ENCODE measurements at regions not wholly inside any gene's neighbourhood (a gene's known extent, or its start where the extent isn't known, plus 50 kb on each side); places are given as distances from the start of the nearest gene placed in this dataset.
"Not testable (repeated sequence)": the region's sequence is repeated elsewhere in the genome, so short reads cannot be mapped to it uniquely, and the experiment has no call there.

GRCh38 chr6:159521962-159522361 is 171.1 kb downstream of the SOD2 start:
- TF ChIP-seq POLR2A (IDR thresholded peaks at IDR 0.05) (no peak), CTCF (IDR thresholded peaks at IDR 0.05) (no peak)
- H3K27ac ChIP-seq: no peak overlapping the region
- H3K36me3 ChIP-seq: no peaks in the 10 kb centered on the region
- no peaks in the 10 kb centered on the region for H3K4me1 ChIP-seq
- H3K4me3 ChIP-seq: no peak overlapping the region
- intact Hi-C loops (cut with DNase I): no loop called here
- no peak for DNase-seq
- H3K27me3 ChIP-seq: no peaks in the 10 kb centered on the region
- H3K9me3 ChIP-seq: no peaks in the 10 kb centered on the region

DNA sequence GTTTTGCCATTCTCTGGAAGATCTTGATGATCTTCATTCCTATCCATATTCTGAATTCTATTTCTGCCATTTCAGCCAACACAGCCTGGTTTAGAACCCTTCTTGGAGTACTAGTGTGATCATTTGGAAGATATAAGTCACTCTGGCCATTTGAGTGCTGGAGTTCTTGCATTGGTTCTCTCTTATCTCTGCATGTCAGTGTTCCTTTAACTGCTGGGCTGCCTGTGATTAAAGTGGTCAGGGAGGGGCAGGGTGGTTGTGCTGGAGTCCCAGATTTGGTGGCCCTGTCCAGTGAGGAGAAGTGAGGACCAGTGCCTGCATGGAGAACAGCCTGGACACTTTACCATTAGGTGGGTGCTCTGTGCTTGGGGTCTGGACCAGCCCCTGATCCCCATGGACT is 173.0 kb downstream of the SOD2 start:
- intact Hi-C loops (cut with DNase I): no loop called here

GRCh38 chr6:159515811-159516210 is 177.2 kb downstream of the SOD2 start:
- H3K4me3 ChIP-seq; H3K4me1 ChIP-seq; intact Hi-C loops (cut with DNase I); H3K9me3 ChIP-seq; H3K27ac ChIP-seq; H3K36me3 ChIP-seq; DNase-seq; H3K27me3 ChIP-seq: not testable (repeated sequence)
- 85 to 92% methylated on average over 3 of the region's 3 CpGs for WGBS, 2 donors

More for the DNA sequence above, 173.0 kb downstream of the SOD2 start:
- Histone ChIP-seq H3K4me3 (no peak overlapping the region), H3K27ac (no peak overlapping the region), H3K9me3 (no peaks in the 10 kb centered on the region), H3K27me3 (no peaks in the 10 kb centered on the region), H3K36me3 (no peaks in the 10 kb centered on the region), H3K4me1 (no peaks in the 10 kb centered on the region)
- TF ChIP-seq CTCF (IDR thresholded peaks at IDR 0.05): no peak
- TF ChIP-seq POLR2A (IDR thresholded peaks at IDR 0.05): no peak
- DNase-seq: no peak

- H3K4me1 ChIP-seq: no peaks in the 10 kb centered on the region
- H3K4me3 ChIP-seq: no peak overlapping the region
- TF ChIP-seq POLR2A (IDR thresholded peaks at IDR 0.05) (no peak), CTCF (IDR thresholded peaks at IDR 0.05) (no peak)
- H3K27me3 ChIP-seq: no peaks in the 10 kb centered on the region
- DNase-seq: no peak
- no peaks in the 10 kb centered on the region for H3K36me3 ChIP-seq
- no peaks in the 10 kb centered on the region for H3K9me3 ChIP-seq
- WGBS, 2 donors: 32 to 55% methylated on average over 1 to 2 of the region's 2 CpGs
- no peak overlapping the region for H3K27ac ChIP-seq
- intact Hi-C loops (cut with DNase I): no loop called here
These were observed 179.1 kb downstream of the SOD2 start for GRCh38 chr6:159513914-159514313.

- H3K27me3 ChIP-seq: no peaks in the 10 kb centered on the region
- H3K27ac ChIP-seq: no peak overlapping the region
- intact Hi-C loops (cut with DNase I): no loop called here
- no peaks in the 10 kb centered on the region for H3K36me3 ChIP-seq
- no peak for TF ChIP-seq CTCF (IDR thresholded peaks at IDR 0.05)
- TF ChIP-seq POLR2A (IDR thresholded peaks at IDR 0.05): no peak
- 81 to 87% methylated on average over 7 of the region's 7 CpGs for WGBS, 2 donors
- no peak overlapping the region for H3K4me3 ChIP-seq
- no peaks in the 10 kb centered on the region for H3K4me1 ChIP-seq
- no peak for DNase-seq
- H3K9me3 ChIP-seq: no peaks in the 10 kb centered on the region
These were observed 179.8 kb downstream of the SOD2 start for GRCh38 chr6:159513074-159513720.

DNA sequence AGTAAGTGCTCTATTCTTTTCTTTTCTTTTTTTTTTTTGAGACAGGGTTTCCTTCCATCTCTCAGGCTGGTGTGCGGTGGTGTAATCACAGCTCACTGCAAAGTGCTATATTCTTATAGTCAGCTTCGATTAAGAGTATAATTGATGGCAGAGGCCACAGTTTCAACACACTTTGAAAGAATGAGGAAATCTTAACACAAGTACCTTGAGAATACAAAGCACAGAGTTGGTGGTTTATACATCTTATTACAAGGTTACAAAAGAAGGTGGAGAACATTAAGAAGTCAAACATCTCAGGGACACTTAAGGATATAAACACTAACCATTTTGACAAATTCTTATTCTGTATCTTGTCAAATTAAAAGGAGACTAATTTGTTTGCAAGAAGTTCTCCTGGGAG is 180.5 kb downstream of the SOD2 start:
- DNase-seq: no peak
- intact Hi-C loops (cut with DNase I): no loop called here
- no peaks in the 10 kb centered on the region for H3K36me3 ChIP-seq
- H3K27ac ChIP-seq: no peak overlapping the region
- H3K27me3 ChIP-seq: no peaks in the 10 kb centered on the region
- H3K4me3 ChIP-seq: no peak overlapping the region
- no peaks in the 10 kb centered on the region for H3K9me3 ChIP-seq
- TF ChIP-seq CTCF (IDR thresholded peaks at IDR 0.05): no peak
- no peak for TF ChIP-seq POLR2A (IDR thresholded peaks at IDR 0.05)
- WGBS, 2 donors: 41 to 43% methylated on average over 2 of the region's 2 CpGs
- no peaks in the 10 kb centered on the region for H3K4me1 ChIP-seq
